NCI-H82 (cell line): ENCODE measurements at regions not wholly inside any gene's neighbourhood (a gene's known extent, or its start where the extent isn't known, plus 50 kb on each side); places are given as distances from the start of the nearest gene placed in this dataset.
"Not testable (repeated sequence)": the region's sequence is repeated elsewhere in the genome, so short reads cannot be mapped to it uniquely, and the experiment has no call there.

Source experiments
- DNase-seq: peaks from one replicate; lab custom pipeline; 2025; lab: John Stamatoyannopoulos, UW

DNA sequence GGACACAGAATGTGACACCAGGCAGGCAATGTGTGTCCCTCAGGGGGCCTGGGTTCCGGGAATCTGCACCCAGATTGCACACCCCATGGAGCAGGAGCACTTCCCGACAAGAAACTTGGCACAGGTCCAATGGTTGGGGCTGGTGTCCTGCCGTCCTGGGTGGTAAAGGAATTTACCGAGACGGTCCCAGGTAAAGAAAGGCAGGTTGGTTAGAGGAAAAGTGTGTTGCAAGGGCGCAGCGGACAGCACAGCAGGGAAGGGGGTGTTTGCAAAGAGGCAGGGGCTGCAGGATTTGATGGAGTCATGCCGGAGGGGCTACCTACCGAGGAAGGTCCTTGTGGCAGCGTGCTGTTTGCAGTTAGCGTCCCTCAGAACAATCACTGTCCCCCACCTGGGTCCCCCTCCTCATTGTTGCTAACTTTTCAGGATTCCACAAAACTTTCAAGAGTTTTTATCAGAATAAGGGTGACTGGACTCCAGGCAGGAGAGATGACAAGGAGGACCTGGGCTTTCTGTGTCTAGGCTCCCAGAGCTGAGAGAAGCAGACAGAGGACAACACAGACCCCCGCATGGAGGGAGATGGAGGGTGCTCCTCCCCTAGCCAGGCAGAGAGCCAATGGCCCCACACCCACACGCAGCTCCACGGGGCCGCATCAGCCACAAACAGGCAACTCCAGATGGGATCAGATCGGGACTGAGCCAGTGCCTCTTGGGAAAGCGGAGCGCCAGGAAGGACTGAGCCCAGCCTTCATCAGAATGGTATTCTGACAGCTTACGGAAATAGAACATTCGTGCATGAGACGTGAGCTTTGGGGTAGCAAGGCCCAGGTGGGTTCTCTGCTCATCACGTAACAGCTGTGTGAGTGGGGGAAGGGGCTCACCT, 1423.9 kb downstream of the BRD1 start:
- no peak for DNase-seq

DNA sequence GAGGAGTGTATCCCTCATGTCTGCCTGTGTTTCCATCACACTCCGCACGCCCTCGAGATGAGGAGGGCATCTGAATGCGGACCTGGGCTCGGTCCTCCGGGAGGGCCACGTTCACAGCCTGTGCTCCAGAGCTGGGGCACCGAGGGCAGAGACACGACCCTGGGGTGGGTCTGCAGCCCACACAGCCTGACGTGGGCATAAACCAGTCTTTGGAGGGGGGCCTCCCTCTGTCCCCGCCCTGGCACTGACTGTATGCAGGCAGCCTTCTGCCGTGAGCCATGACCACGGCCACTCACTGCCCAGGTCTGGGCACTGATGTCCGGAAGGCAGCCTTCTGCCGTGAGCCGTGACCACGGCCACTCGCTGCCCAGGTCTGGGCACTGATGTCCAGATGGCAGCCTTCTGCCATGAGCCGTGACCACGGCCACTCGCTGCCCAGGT, 1425.1 kb downstream of the BRD1 start:
- DNase-seq, result no peak

GRCh38 chr22:48401523-48401922, 1426.2 kb downstream of the BRD1 start:
- DNase-seq, result not testable (repeated sequence)

- DNase-seq, result no peak
Measured at GRCh38 chr22:48398181-48398905, 1429.3 kb downstream of the BRD1 start.

DNA sequence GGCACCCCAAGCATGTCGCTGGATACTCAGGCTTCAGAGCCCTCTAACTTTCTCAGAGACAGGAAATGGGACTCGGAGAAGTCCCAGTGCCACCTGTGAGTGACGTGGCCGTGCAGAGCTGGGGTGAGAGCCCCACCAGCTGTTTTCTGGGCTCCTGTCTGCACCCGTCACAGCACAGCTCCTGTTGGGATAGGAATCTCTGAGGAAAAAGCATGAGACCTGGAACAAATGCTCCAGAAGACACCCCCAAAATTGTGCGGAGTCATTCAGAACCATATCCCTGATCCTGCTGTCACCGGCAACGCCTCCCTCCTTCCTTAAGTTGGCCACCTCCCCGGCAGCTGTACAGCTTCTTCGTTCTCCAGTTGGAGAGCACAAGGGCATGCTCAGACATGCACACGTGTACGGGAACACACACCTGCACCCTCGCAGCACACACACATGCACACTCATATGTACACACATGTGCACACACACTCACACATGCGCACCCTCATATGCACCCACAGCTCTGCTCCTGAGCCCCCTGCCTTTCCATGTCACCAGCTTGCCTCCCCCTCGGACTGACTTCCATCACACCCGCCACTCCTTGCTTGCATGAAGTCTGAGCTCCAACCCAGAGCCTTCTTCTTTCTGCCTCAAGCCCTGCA, 1430.0 kb downstream of the BRD1 start:
- DNase-seq, result no peak

- no peak for DNase-seq
Measured at GRCh38 chr22:48396785-48397530, 1430.7 kb downstream of the BRD1 start.

- no peak for DNase-seq
Measured at GRCh38 chr22:48396091-48396784, 1431.4 kb downstream of the BRD1 start.

GRCh38 chr22:48395201-48395600, 1432.5 kb downstream of the BRD1 start:
- DNase-seq, result no peak

DNA sequence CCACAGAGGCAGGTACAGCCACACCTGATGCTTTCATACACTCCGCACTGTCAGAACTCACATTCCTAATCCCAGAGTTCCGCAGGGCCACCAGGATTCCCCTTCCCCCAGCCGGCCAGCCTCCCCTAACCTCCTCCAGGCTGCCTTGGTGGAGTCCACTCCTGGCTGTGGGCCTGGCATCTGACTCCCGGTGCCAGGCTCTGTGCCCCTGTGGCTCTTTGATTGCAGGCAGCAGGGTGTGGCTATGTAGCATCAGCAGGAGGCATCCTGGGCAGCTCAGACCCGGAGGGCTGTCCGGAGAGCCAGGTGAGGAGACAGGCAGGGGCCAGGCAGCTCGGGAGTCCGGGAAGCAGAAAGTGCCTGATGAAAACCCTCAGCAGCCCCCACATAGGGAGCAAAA, 1432.9 kb downstream of the BRD1 start:
- DNase-seq, result no peak

GRCh38 chr22:48393885-48394284, 1433.8 kb downstream of the BRD1 start:
- no peak for DNase-seq

- DNase-seq, result no peak
Measured at GRCh38 chr22:48393041-48393370, 1434.7 kb downstream of the BRD1 start.

- no peak for DNase-seq
Measured at GRCh38 chr22:48391820-48392219, 1435.9 kb downstream of the BRD1 start.

DNA sequence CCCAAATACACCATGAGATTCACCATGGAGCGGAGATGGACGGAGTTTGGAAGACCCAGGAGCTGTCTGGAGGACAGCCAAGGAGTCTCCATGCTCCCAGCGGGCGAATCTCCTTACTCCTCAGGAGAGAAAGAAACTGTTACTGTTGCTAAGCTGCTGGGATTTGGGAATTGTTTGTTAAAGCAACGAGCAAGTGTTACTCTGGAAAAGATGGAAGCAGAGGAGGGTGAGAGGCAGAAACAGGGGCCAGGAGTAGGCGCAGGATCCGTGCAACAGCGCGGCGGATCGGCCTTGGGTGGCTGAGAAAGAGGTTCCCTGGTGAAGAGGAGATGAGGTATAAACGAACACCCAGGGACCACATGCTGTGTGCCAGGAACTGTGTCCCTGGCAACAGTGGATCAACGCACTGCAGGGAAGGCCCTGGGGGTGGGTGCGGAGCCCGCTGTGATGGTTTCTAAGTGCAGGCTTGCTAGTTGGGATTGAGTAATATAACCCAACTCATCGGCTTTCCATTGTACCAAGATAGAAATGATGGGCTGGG, 1436.4 kb downstream of the BRD1 start:
- no peak for DNase-seq

GRCh38 chr22:48389916-48390315, 1437.8 kb downstream of the BRD1 start:
- DNase-seq, result no peak

DNA sequence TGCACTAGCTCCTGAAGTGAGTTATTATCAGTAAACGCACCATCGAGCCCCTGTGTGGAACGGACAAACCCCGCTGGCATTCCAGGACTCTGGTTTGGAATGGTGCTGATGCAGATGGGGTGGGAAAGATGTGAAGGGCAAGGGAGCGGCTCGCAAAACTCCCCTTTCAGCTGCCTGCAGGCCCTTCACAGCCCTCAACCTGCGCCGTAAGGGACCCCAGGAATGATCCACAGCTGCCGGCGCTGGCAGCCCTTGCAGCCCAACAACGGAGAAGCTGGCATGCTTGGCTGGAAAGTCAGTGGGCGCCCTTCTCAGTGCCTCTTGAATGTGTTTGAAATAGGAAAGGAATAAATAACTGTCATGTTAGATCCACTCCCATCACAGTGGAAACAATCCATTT, 1445.5 kb downstream of the BRD1 start:
- DNase-seq, result no peak

DNA sequence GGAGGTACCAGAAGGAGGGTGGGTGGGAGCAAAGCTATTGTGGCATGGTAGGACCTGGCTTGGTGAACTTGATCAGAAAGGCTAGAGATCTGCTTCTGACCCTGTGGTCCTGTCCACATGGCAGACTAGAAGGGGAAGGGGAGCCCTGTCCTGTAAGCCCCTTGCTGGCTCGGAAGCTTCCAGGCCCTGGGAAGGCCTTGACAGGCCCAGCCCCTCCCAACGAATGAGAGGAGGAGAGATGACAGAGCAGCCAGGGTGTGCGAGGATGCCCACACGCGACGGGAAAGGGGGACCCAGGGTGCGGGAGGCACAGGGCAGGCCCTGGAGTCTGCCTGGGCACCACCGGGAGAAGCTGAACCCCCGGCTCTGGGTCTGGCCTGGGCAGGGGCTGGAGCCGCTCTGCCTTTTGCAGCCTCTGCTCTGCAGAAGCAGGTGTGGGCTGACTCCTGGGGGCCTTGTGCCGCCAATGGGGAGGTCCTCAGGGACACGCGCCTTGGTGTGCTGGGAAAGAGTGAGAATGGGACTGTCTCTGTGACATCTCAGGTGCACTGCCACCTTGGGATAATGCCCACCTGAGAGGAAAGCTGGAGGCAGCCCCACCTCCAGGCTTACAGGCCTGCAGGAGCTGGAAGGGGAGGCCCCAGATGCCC, 1447.5 kb downstream of the BRD1 start:
- no peak for DNase-seq

DNA sequence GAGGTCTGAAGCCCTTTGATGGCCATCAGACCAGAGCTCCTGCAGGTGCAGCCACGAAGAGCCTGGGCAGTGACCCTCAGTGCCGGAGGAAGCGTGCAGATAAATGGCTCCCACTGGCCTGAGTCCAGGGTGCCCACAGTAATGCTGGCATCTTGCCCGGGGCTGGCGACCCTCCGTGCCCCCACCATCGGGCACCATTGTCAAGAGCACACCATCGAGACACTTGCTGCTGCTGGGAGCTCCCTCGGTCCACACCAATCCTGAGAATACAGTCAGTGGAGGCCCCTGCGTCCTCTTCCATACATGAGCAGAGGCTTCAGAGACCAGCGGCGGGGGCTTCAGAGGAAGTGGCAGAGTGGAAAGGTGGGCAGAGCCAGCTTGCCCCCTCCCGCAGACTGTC, 1448.3 kb downstream of the BRD1 start:
- no peak for DNase-seq

GRCh38 chr22:48378673-48379072, 1449.0 kb downstream of the BRD1 start:
- no peak for DNase-seq

GRCh38 chr22:48376936-48377712, 1450.5 kb downstream of the BRD1 start:
- DNase-seq, result no peak

DNA sequence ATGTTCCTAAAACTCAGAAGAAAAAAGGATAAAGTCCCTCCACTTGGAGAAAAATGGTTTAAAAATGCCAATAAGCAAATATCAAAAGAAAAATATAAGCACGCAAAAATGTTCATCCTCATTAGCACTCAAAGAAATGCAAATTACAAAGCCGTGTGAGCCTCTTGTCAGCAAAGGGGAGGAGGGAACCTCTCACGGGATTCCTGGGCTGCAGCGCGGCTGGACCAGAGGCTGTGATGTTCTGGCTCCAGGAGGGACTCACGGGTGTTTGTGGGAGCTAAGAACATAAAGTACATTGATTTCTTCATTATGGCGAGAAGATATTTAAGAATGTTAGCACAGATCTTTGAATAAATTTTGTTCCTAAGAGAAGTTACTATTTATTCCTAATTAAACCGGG, 1451.2 kb downstream of the BRD1 start:
- no peak for DNase-seq
